Endothelial cell of umbilical vein (primary cell): ENCODE measurements at regions not wholly inside any gene's neighbourhood (a gene's known extent, or its start where the extent isn't known, plus 50 kb on each side); places are given as distances from the start of the nearest gene placed in this dataset.

ENCODE experiments used
- BruUV-seq: library from RNA; stranded (reverse); fragments of 400-500 nt; replicated peaks from 2 replicates; lab custom pipeline; 2021; lab: Mats Ljungman, UMichigan
- CTCF ChIA-PET: fragments of 300-600, 350-600 bp; sonication (Branson Sonifier 250); formaldehyde crosslinking; loops from one replicate; lab custom pipeline; 2021; ENCODE audit warnings: antibody characterized with exemption, inconsistent platforms; lab: Charles Lee
- POLR2A ChIA-PET: fragments of 300-600, 350-600 bp; sonication (Branson Sonifier 250); formaldehyde crosslinking; loops from one replicate; lab custom pipeline; 2021; ENCODE audit warnings: antibody characterized with exemption, inconsistent platforms; lab: Charles Lee
- DNase-seq: peaks from one replicate; pipeline ENCODE4 v3.0.0-alpha.2; 2011; ENCODE audit warnings: low read depth, low spot score
- FAIRE-seq: peaks from 2 replicates; lab custom pipeline; 2011; peaks lifted over from hg19 to GRCh38; lab: Jason Lieb, UNC
- H2AFZ ChIP-seq: 2 replicates; pipeline ENCODE4 v1.6.0; 2012; ENCODE audit warnings: low read depth, low read length, control low read depth, inconsistent platforms
- H3K27ac ChIP-seq: 2 replicates; pipeline ENCODE4 v1.5.1; 2011; ENCODE audit warnings: low read depth, mild to moderate bottlenecking, control low read depth, low read length, moderate library complexity; ENCODE audit not compliant: insufficient read depth
- H3K27me3 ChIP-seq, 2 experiments: 2 replicates each; pipeline versions ENCODE4 v1.6.0 to v1.6.1; 2011; ENCODE audit warnings: low read length in 2 of 2, mixed read lengths in 1 of 2; ENCODE audit not compliant: control insufficient read depth in 2 of 2, insufficient read depth in 2 of 2
- H3K36me3 ChIP-seq, 2 experiments: 2 replicates in 1 of 2; 3 replicates in 1 of 2; pipeline ENCODE4 v1.5.1; 2011; ENCODE audit warnings: low read length in 2 of 2, mild to moderate bottlenecking in 1 of 2, moderate library complexity in 1 of 2; ENCODE audit not compliant: control insufficient read depth in 2 of 2, insufficient read depth in 2 of 2; ENCODE audit errors: extremely low read depth in 1 of 2
- H3K4me1 ChIP-seq: 3 replicates; pipeline ENCODE4 v1.5.1; 2011; ENCODE audit warnings: mild to moderate bottlenecking, low read length; ENCODE audit not compliant: control insufficient read depth, insufficient read depth; ENCODE audit errors: extremely low read depth
- H3K4me2 ChIP-seq: 2 replicates; pipeline ENCODE4 v1.6.1; 2011; ENCODE audit warnings: low read length, control low read depth, mixed read lengths; ENCODE audit not compliant: insufficient read depth
- H3K4me3 ChIP-seq, 3 experiments: fragments of 200-600 bp in 1 of 3; sonication (generic), shearing (Covaris generic) in 1 of 3; replicated peaks in 1 of 3; 2 replicates each; pipeline ENCODE4 v1.5.1; 2011 to 2016; ENCODE audit warnings: control low read depth in 3 of 3, low read length in 3 of 3, mild to moderate bottlenecking in 2 of 3, inconsistent platforms in 1 of 3, low read depth in 1 of 3, moderate library complexity in 1 of 3; ENCODE audit not compliant: insufficient read depth in 1 of 3
- H3K79me2 ChIP-seq: 2 replicates; pipeline ENCODE4 v1.6.0; 2012; ENCODE audit warnings: low read length, inconsistent platforms; ENCODE audit not compliant: control insufficient read depth, insufficient read depth
- H3K9ac ChIP-seq: replicated peaks from 2 replicates; pipeline ENCODE3; 2011; ENCODE audit warnings: low read length, control low read depth; ENCODE audit not compliant: insufficient read depth; ENCODE audit errors: extremely low read depth
- H3K9me1 ChIP-seq: replicated peaks from 3 replicates; pipeline ENCODE4 v1.6.0; 2011; ENCODE audit warnings: mild to moderate bottlenecking, low read length; ENCODE audit not compliant: control insufficient read depth, insufficient read depth; ENCODE audit errors: extremely low read depth
- H3K9me3 ChIP-seq: replicated peaks from 2 replicates; pipeline ENCODE4 v1.5.1; 2012; ENCODE audit warnings: low read length, inconsistent platforms; ENCODE audit not compliant: control insufficient read depth, insufficient read depth
- H4K20me1 ChIP-seq: replicated peaks from 2 replicates; pipeline ENCODE3; 2011; ENCODE audit warnings: mild to moderate bottlenecking, low read length; ENCODE audit not compliant: control insufficient read depth, insufficient read depth; ENCODE audit errors: extremely low read depth
- CTCF ChIP-seq, 2 donors: IDR thresholded peaks; 1 replicate in 1 of 2; 2 replicates in 1 of 2; pipeline ENCODE4 v1.5.1; 2011; ENCODE audit warnings: low read length in 2 of 2, mild to moderate bottlenecking in 2 of 2, moderate library complexity in 2 of 2, control low read depth in 1 of 2, inconsistent platforms in 1 of 2, low read depth in 1 of 2; ENCODE audit not compliant: insufficient read depth in 1 of 2; ENCODE audit errors: extremely low read depth in 1 of 2
- EZH2 ChIP-seq: IDR thresholded peaks from 2 replicates; pipeline ENCODE4 v1.6.1; 2012; ENCODE audit warnings: borderline replicate concordance, low read depth, mild to moderate bottlenecking, moderate library complexity, low read length, inconsistent platforms; ENCODE audit not compliant: severe bottlenecking
- JUN ChIP-seq: IDR thresholded peaks from 2 replicates; pipeline ENCODE4 v1.6.1; 2011; ENCODE audit warnings: borderline replicate concordance, low read depth; ENCODE audit not compliant: insufficient read length, insufficient read depth
- MAX ChIP-seq: IDR thresholded peaks from 2 replicates; pipeline ENCODE4 v1.6.1; 2011; ENCODE audit not compliant: insufficient read depth, insufficient read length
- MYC ChIP-seq: IDR thresholded peaks from one replicate; pipeline ENCODE4 v1.6.1; 2011; ENCODE audit warnings: mild to moderate bottlenecking, low read depth, low read length
- POLR2AphosphoS5 ChIP-seq: IDR thresholded peaks from 2 replicates; pipeline ENCODE4 v1.6.1; 2012; ENCODE audit warnings: low read depth, mild to moderate bottlenecking, control low read depth, low read length, moderate library complexity; ENCODE audit not compliant: insufficient read depth
- dilution Hi-C: fragments of 300-500 bp; cut with MboI; formaldehyde crosslinking; loops from one replicate; pipeline ENCODE4 v1.15.0; 2019; ENCODE audit warnings: low sequenced_read_pairs; ENCODE audit not compliant: extremely low pct_ligation_motif_present
- intact Hi-C: fragments of 100-400 bp; cut with micrococcal nuclease; formaldehyde crosslinking; loops from one replicate; pipeline ENCODE4 v1.10.0; 2022

GRCh38 chr14:29489911-29490425, 437.7 kb downstream of the PRKD1 start:
- TF ChIP-seq MYC: no peak
- TF ChIP-seq CTCF (IDR thresholded peaks at IDR 0.05; ENCODE audit: extremely low read depth in 1 of 2, insufficient read depth in 1 of 2, low read depth in 1 of 2, low read length in 2 of 2): no peak
- TF ChIP-seq POLR2AphosphoS5: no peak
- no peak for TF ChIP-seq EZH2
- no peak for TF ChIP-seq JUN
- no peak for TF ChIP-seq MAX
- intact Hi-C loops: no loop called here
- ChIA-PET POLR2A (no interaction called here), CTCF (interaction anchor here (0.9 kb wide), 1 partner anchor 13 kb away, joined by 4 read pairs; no protein-coding TSS in a partner anchor)
- DNase-seq: no peak
- Histone ChIP-seq H3K9me1 (no peaks in the 10 kb centered on the region), H3K4me1 (no peaks in the 10 kb centered on the region), H3K36me3 (no peaks in the 10 kb centered on the region), H3K4me2 (no peak overlapping the region), H3K9ac (no peak overlapping the region), H3K27me3 (peaks cover 0 to 4% of the 10 kb centered on the region in 2 experiments), H3K27ac (no peak overlapping the region), H2AFZ (no peak overlapping the region), H3K9me3 (no peaks in the 10 kb centered on the region), H4K20me1 (no peaks in the 10 kb centered on the region), H3K79me2 (no peaks in the 10 kb centered on the region), H3K4me3 (no peak overlapping the region)
- dilution Hi-C loops: no loop called here
- FAIRE-seq: no peak
- no TSS peak for BruUV-seq
